HepG2 (cell line): ENCODE measurements at regions not wholly inside any gene's neighbourhood (a gene's known extent, or its start where the extent isn't known, plus 50 kb on each side); places are given as distances from the start of the nearest gene placed in this dataset.

Experiments
- ARNTL ChIP-seq: sonication (generic); formaldehyde crosslinking; IDR thresholded peaks from 2 replicates; pipeline ENCODE4 v1.4.0; 2020; ENCODE audit warnings: mild to moderate bottlenecking, missing genetic modification reagents
- ASH2L ChIP-seq: fragments of 300-600, 200-600 bp; sonication (generic); IDR thresholded peaks from 2 replicates; pipeline ENCODE4 v1.7.0; 2017; ENCODE audit warnings: low read depth, mild to moderate bottlenecking, moderate library complexity, mixed read lengths, low read length; ENCODE audit not compliant: insufficient read length
- ATF3 ChIP-seq: sonication (generic); formaldehyde crosslinking; IDR thresholded peaks from 2 replicates; pipeline ENCODE4 v1.4.0; 2020; ENCODE audit warnings: missing genetic modification reagents
- ETS1 ChIP-seq: sonication (generic); formaldehyde crosslinking; IDR thresholded peaks from 2 replicates; pipeline ENCODE4 v1.4.0; 2020; ENCODE audit warnings: missing genetic modification reagents
- FOXA3 ChIP-seq: IDR thresholded peaks from 2 replicates; pipeline ENCODE4 v1.6.1; 2016; ENCODE audit warnings: missing genetic modification reagents, missing compliant biosample characterization
- HDAC1 ChIP-seq: sonication (generic); formaldehyde crosslinking; IDR thresholded peaks from 2 replicates; pipeline ENCODE4 v1.5.1; 2020; ENCODE audit warnings: mild to moderate bottlenecking, missing genetic modification reagents
- JUNB ChIP-seq: sonication (generic); formaldehyde crosslinking; IDR thresholded peaks from 2 replicates; pipeline ENCODE4 v1.8.0; 2022; ENCODE audit warnings: missing genetic modification reagents, mild to moderate bottlenecking, borderline replicate concordance
- MAFF ChIP-seq: IDR thresholded peaks from 2 replicates; pipeline ENCODE4 v1.6.1; 2011; ENCODE audit warnings: low read depth, low read length, improper control_type of control experiment
- MAFK ChIP-seq, 2 experiments: IDR thresholded peaks in 1 of 2; conservative IDR thresholded peaks in 1 of 2; 2 replicates each; pipeline ENCODE4 v1.6.1; 2011; ENCODE audit warnings: improper control_type of control experiment in 2 of 2, low read length in 2 of 2
- MIER3 ChIP-seq: IDR thresholded peaks from 2 replicates; pipeline ENCODE4 v1.6.1; 2016; ENCODE audit warnings: missing compliant biosample characterization, borderline replicate concordance
- NFATC3 ChIP-seq: sonication (generic); formaldehyde crosslinking; IDR thresholded peaks from 2 replicates; pipeline ENCODE4 v1.5.1; 2020; ENCODE audit warnings: mild to moderate bottlenecking, missing genetic modification reagents
- NFKBIZ ChIP-seq: IDR thresholded peaks from 2 replicates; pipeline ENCODE4 v1.6.1; 2018; ENCODE audit warnings: missing genetic modification reagents, missing compliant biosample characterization
- PAWR ChIP-seq: sonication (generic); formaldehyde crosslinking; IDR thresholded peaks from 2 replicates; pipeline ENCODE4 v1.4.0; 2020; ENCODE audit warnings: missing genetic modification reagents, mild to moderate bottlenecking, borderline replicate concordance
- REPIN1 ChIP-seq: sonication (generic); formaldehyde crosslinking; IDR thresholded peaks from 2 replicates; pipeline ENCODE4 v1.8.0; 2022; ENCODE audit warnings: missing genetic modification reagents, low read depth, mild to moderate bottlenecking, borderline replicate concordance
- SNRNP70 ChIP-seq: fragments of 200-400 bp; formaldehyde crosslinking; IDR thresholded peaks from 2 replicates; pipeline ENCODE4 v1.6.1; 2017; ENCODE audit warnings: mild to moderate bottlenecking, low read depth, low read length, moderate library complexity
- SOX5 ChIP-seq: IDR thresholded peaks from 2 replicates; pipeline ENCODE4 v1.6.1; 2016; ENCODE audit warnings: borderline replicate concordance
- ZBTB14 ChIP-seq: sonication (generic); formaldehyde crosslinking; IDR thresholded peaks from 2 replicates; pipeline ENCODE4 v1.4.0; 2020; ENCODE audit warnings: missing genetic modification reagents
- ZBTB44 ChIP-seq: sonication (generic); formaldehyde crosslinking; IDR thresholded peaks from 2 replicates; pipeline ENCODE4 v1.4.0; 2020; ENCODE audit warnings: missing genetic modification reagents
- ZMAT3 ChIP-seq: sonication (generic); formaldehyde crosslinking; conservative IDR thresholded peaks from 2 replicates; pipeline ENCODE4 v1.7.0; 2021; ENCODE audit warnings: missing genetic modification reagents
- ZNF34 ChIP-seq: sonication (generic); formaldehyde crosslinking; IDR thresholded peaks from 2 replicates; pipeline ENCODE4 v1.4.0; 2020; ENCODE audit warnings: mild to moderate bottlenecking, missing genetic modification reagents, borderline replicate concordance
- ZNF607 ChIP-seq: sonication (generic); formaldehyde crosslinking; IDR thresholded peaks from 2 replicates; pipeline ENCODE4 v1.5.1; 2020; ENCODE audit warnings: missing genetic modification reagents, mild to moderate bottlenecking, borderline replicate concordance
- ZNF740 ChIP-seq: sonication (generic); formaldehyde crosslinking; IDR thresholded peaks from 2 replicates; pipeline ENCODE4 v1.4.0; 2020; ENCODE audit warnings: missing genetic modification reagents
- ZXDC ChIP-seq: sonication (generic); formaldehyde crosslinking; IDR thresholded peaks from 2 replicates; pipeline ENCODE4 v1.5.0; 2020; ENCODE audit warnings: mild to moderate bottlenecking, missing genetic modification reagents

GRCh38 chr3:16069149-16069922, 105.1 kb upstream of the GALNT15 start (continued):
- no peak for TF ChIP-seq ZXDC (CRISPR knock-in tag)
- peak; percentile 59 for TF ChIP-seq MAFF
- peak; percentile 37; the same call in 1 of the 2 replicates for TF ChIP-seq MIER3 (CRISPR knock-in tag)
- TF ChIP-seq REPIN1 = no peak
- TF ChIP-seq ZNF34 (CRISPR knock-in tag) = no peak
- no peak for TF ChIP-seq NFATC3 (CRISPR knock-in tag)
- TF ChIP-seq ZBTB44 = no peak
- TF ChIP-seq ASH2L = no peak
- TF ChIP-seq ZMAT3 (CRISPR knock-in tag) = no peak
- no peak for TF ChIP-seq ZBTB14 (CRISPR knock-in tag)
- TF ChIP-seq ETS1 (CRISPR knock-in tag) = no peak
- no peak for TF ChIP-seq NFKBIZ (CRISPR knock-in tag)
- peak; percentile 80; the same call in 1 of the 2 replicates for TF ChIP-seq SOX5 (CRISPR knock-in tag)
- TF ChIP-seq JUNB (CRISPR knock-in tag) = peak; percentile 52; the same call in 1 of the 2 replicates
- TF ChIP-seq ZNF740 = no peak
- no peak for TF ChIP-seq PAWR (CRISPR knock-in tag)
- peak; percentile 75 for TF ChIP-seq FOXA3 (CRISPR knock-in tag)
- TF ChIP-seq ATF3 = peak; percentile 62; the same call in 1 of the 2 replicates
- TF ChIP-seq HDAC1 (CRISPR knock-in tag) = 0 out of 2 replicates have a peak, but pooled peaks have one; percentile 29
- peak in 1 of 2 experiments; percentile 26; a peak in 2 of 4 replicates for TF ChIP-seq MAFK (conservative IDR thresholded peaks at IDR 0.05 in 1 of 2, IDR thresholded peaks at IDR 0.05 in 1 of 2; ENCODE audit: low read length in 2 of 2)
- no peak for TF ChIP-seq SNRNP70
- no peak for TF ChIP-seq ARNTL (CRISPR knock-in tag)
- TF ChIP-seq ZNF607 = no peak
